IMR-90 (cell line): ENCODE measurements at regions not wholly inside any gene's neighbourhood (a gene's known extent, or its start where the extent isn't known, plus 50 kb on each side); places are given as distances from the start of the nearest gene placed in this dataset.

ENCODE experiments used
- ATAC-seq: fragments of 200-7000 bp; cut with Tn5 transposase; 2 replicates; pipeline ENCODE4 v1.9.1; 2020; ENCODE audit warnings: low read depth, mild to moderate bottlenecking, moderate library complexity
- BruUV-seq: library from RNA; stranded (reverse); fragments of 400-500 nt; replicated peaks from 2 replicates; lab custom pipeline; 2021; lab: Mats Ljungman, UMichigan
- CTCF ChIA-PET: fragments of 300-600 bp; formaldehyde crosslinking; extraction: SDS; loops from one replicate; lab custom pipeline; 2021; ENCODE audit warnings: antibody characterized with exemption; lab: Yijun Ruan, JAX
- POLR2A ChIA-PET: fragments of 300-600 bp; sonication (Branson Sonifier 250); formaldehyde crosslinking; loops from one replicate; lab custom pipeline; 2022; ENCODE audit warnings: antibody characterized with exemption; ENCODE audit not compliant: unreplicated experiment; lab: Charles Lee
- DNase-seq: peaks from one replicate; pipeline ENCODE4 v3.0.0; 2013
- H2AFZ ChIP-seq: replicated peaks from 2 replicates; pipeline ENCODE3; 2013; ENCODE audit warnings: low read length, mild to moderate bottlenecking; ENCODE audit not compliant: poor library complexity
- H2AK5ac ChIP-seq: 2 replicates; pipeline ENCODE4 v1.6.1; 2013; ENCODE audit warnings: low read depth, low read length, inconsistent platforms
- H2AK9ac ChIP-seq: replicated peaks from 2 replicates; pipeline ENCODE3; 2013; ENCODE audit warnings: mild to moderate bottlenecking, low read depth, low read length, moderate library complexity; ENCODE audit not compliant: poor library complexity
- H2BK120ac ChIP-seq: 2 replicates; pipeline ENCODE4 v1.6.1; 2013; ENCODE audit warnings: low read depth, low read length, inconsistent platforms
- H2BK15ac ChIP-seq: 3 replicates; pipeline ENCODE4 v1.6.1; 2013; ENCODE audit warnings: low read depth, low read length, inconsistent platforms
- H2BK20ac ChIP-seq: 2 replicates; pipeline ENCODE4 v1.6.1; 2013; ENCODE audit warnings: low read depth, mild to moderate bottlenecking, inconsistent platforms, low read length, moderate library complexity
- H2BK5ac ChIP-seq: 2 replicates; pipeline ENCODE4 v1.6.1; 2013; ENCODE audit warnings: mild to moderate bottlenecking, low read depth, low read length, inconsistent platforms; ENCODE audit not compliant: poor library complexity, severe bottlenecking
- H3K14ac ChIP-seq: replicated peaks from 2 replicates; pipeline ENCODE4 v1.6.1; 2013; ENCODE audit warnings: low read depth, low read length, inconsistent platforms
- H3K18ac ChIP-seq: 2 replicates; pipeline ENCODE4 v1.6.1; 2013; ENCODE audit warnings: low read depth, low read length, control low read depth
- H3K23ac ChIP-seq: 2 replicates; pipeline ENCODE4 v1.6.1; 2013; ENCODE audit warnings: low read depth, low read length, inconsistent platforms
- H3K27ac ChIP-seq: 2 replicates; pipeline ENCODE4 v1.5.1; 2013; ENCODE audit warnings: mild to moderate bottlenecking, control low read depth, low read length; ENCODE audit not compliant: insufficient read depth
- H3K27me3 ChIP-seq: 2 replicates; pipeline ENCODE4 v1.6.1; 2013; ENCODE audit warnings: low read length; ENCODE audit not compliant: control insufficient read depth, insufficient read depth
- H3K36me3 ChIP-seq: 2 replicates; pipeline ENCODE4 v1.6.1; 2013; ENCODE audit warnings: low read length, mixed read lengths; ENCODE audit not compliant: control insufficient read depth, insufficient read depth
- H3K4ac ChIP-seq: 2 replicates; pipeline ENCODE4 v1.6.1; 2013; ENCODE audit warnings: low read depth, low read length, inconsistent platforms
- H3K4me1 ChIP-seq: 2 replicates; pipeline ENCODE4 v1.6.1; 2013; ENCODE audit warnings: low read length, mixed read lengths; ENCODE audit not compliant: control insufficient read depth, insufficient read depth
- H3K4me2 ChIP-seq: 2 replicates; pipeline ENCODE4 v1.6.1; 2013; ENCODE audit warnings: low read depth, mild to moderate bottlenecking, control low read depth, low read length, moderate library complexity
- H3K4me3 ChIP-seq: 2 replicates; pipeline ENCODE4 v1.5.1; 2013; ENCODE audit warnings: low read depth, mild to moderate bottlenecking, control low read depth, low read length, moderate library complexity; ENCODE audit not compliant: insufficient read depth
- H3K56ac ChIP-seq: 2 replicates; pipeline ENCODE4 v1.6.1; 2013; ENCODE audit warnings: low read length, inconsistent platforms; ENCODE audit not compliant: insufficient read depth; ENCODE audit errors: extremely low read depth
- H3K79me1 ChIP-seq, 2 experiments: 2 replicates each; pipeline ENCODE4 v1.6.1; 2013; ENCODE audit warnings: low read length in 2 of 2, inconsistent platforms in 1 of 2, low read depth in 1 of 2
- H3K9ac ChIP-seq: 2 replicates; pipeline ENCODE4 v1.6.1; 2013; ENCODE audit warnings: low read depth, low read length, control low read depth
- H3K9me1 ChIP-seq: 2 replicates; pipeline ENCODE4 v1.6.1; 2013; ENCODE audit warnings: low read length, inconsistent platforms; ENCODE audit not compliant: insufficient read depth
- H3K9me3 ChIP-seq: 2 replicates; pipeline ENCODE4 v1.6.1; 2013; ENCODE audit warnings: low read length; ENCODE audit not compliant: control insufficient read depth, insufficient read depth
- H4K20me1 ChIP-seq: 2 replicates; pipeline ENCODE4 v1.6.1; 2013; ENCODE audit warnings: low read length, inconsistent platforms; ENCODE audit not compliant: insufficient read depth
- H4K5ac ChIP-seq: 2 replicates; pipeline ENCODE4 v1.6.1; 2013; ENCODE audit warnings: mild to moderate bottlenecking, low read depth, low read length, control low read depth
- H4K8ac ChIP-seq, 2 experiments: 2 replicates each; pipeline ENCODE4 v1.6.1; 2013; ENCODE audit warnings: low read depth in 2 of 2, low read length in 2 of 2, control low read depth in 1 of 2, inconsistent platforms in 1 of 2
- H4K91ac ChIP-seq: 2 replicates; pipeline ENCODE4 v1.6.1; 2013; ENCODE audit warnings: low read depth, low read length, inconsistent platforms; ENCODE audit not compliant: insufficient read depth
- MAFK ChIP-seq: IDR thresholded peaks from 2 replicates; pipeline ENCODE4 v1.6.1; 2012; ENCODE audit warnings: low read depth, low read length, improper control_type of control experiment
- NFE2L2 ChIP-seq: fragments of 150-350 bp; IDR thresholded peaks from 2 replicates; pipeline ENCODE4 v1.6.1; 2016; ENCODE audit warnings: low read depth, mild to moderate bottlenecking, low read length
- RAD21 ChIP-seq: IDR thresholded peaks from 2 replicates; pipeline ENCODE4 v1.6.1; 2012; ENCODE audit warnings: low read length, improper control_type of control experiment
- RCOR1 ChIP-seq: IDR thresholded peaks from 2 replicates; pipeline ENCODE4 v1.6.1; 2012; ENCODE audit warnings: mild to moderate bottlenecking, low read length, improper control_type of control experiment; ENCODE audit not compliant: insufficient replicate concordance
- WGBS, 2 experiments: methylation state at CpG; one replicate each; pipeline versions ENCODE4 v1.1.5 to v1.1.7; 2013; ENCODE audit warnings: missing lambda C conversion rate in 2 of 2; ENCODE audit not compliant: insufficient read length in 1 of 2; ENCODE audit errors: extremely low coverage in 2 of 2; 5-methylcytosine and 5-hydroxymethylcytosine counted together
- dilution Hi-C: fragments of 300-500 bp; cut with HindIII; formaldehyde crosslinking; loops from one replicate; pipeline ENCODE4 v1.14.3; 2018; ENCODE audit warnings: low sequenced_read_pairs; ENCODE audit not compliant: unreplicated experiment
- in situ Hi-C: fragments of 300-500 bp; cut with MboI; formaldehyde crosslinking; loops from 3 replicates; pipeline ENCODE4 v1.14.3; 2019; ENCODE audit warnings: low sequenced_read_pairs, inconsistent platforms, mixed read lengths
- intact Hi-C: fragments of 100-400 bp; cut with micrococcal nuclease; formaldehyde crosslinking; loops from 2 replicates; pipeline ENCODE4 v1.10.0; 2022
- TF ChIP-seq, protein P1 (sequence below): fragments of 150-350 bp; IDR thresholded peaks from 2 replicates; pipeline ENCODE4 v1.6.1; 2017; ENCODE audit warnings: mild to moderate bottlenecking, antibody characterized with exemption, low read length, low read depth

DNA sequence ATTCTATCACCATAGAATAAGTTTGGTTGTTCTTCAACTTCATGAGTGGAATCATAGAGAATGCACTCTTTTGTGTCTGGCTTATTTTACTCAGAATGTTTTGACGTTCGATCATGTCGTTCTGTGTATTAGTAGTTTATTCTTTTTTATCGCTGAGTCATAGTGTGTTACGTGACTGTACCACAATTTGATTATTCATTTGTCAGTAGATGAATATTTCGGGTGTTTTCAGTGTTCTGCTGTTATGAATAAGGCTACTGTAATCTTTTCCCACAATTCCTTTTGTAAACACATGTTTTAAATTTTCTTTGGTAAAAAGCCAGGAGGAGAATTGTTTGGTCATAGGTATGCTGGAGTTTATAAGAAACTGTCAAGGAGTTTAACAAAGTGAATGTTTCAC, 279.9 kb upstream of the B3GAT1 start:
- Histone ChIP-seq H3K56ac (no peak overlapping the region), H3K27ac (no peak overlapping the region), H2AFZ (no peak overlapping the region), H3K36me3 (no peaks in the 10 kb centered on the region), H2AK5ac (no peak overlapping the region), H4K20me1 (no peaks in the 10 kb centered on the region), H2AK9ac (no peak overlapping the region), H3K4me3 (no peak overlapping the region), H2BK15ac (no peak overlapping the region), H3K23ac (no peak overlapping the region), H4K8ac (no peak overlapping the region), H2BK20ac (no peak overlapping the region), H2BK5ac (no peak overlapping the region), H3K4me2 (no peak overlapping the region), H4K91ac (no peak overlapping the region), H3K27me3 (no peaks in the 10 kb centered on the region), H3K18ac (no peak overlapping the region), H3K9me1 (no peaks in the 10 kb centered on the region), H3K4ac (no peak overlapping the region), H3K14ac (no peak overlapping the region), H2BK120ac (no peak overlapping the region), H3K9ac (no peak overlapping the region), H3K4me1 (no peaks in the 10 kb centered on the region), H3K9me3 (peaks cover 9% of the 10 kb centered on the region), H3K79me1 (no peaks in the 10 kb centered on the region), H4K5ac (no peak overlapping the region)
- intact Hi-C loops = no loop called here
- TF ChIP-seq RAD21 (no peak), NFE2L2 (peak; percentile 92), MAFK (peak; percentile 46; the same call in 1 of the 2 replicates), RCOR1 (no peak)
- TF ChIP-seq, protein P1, sequence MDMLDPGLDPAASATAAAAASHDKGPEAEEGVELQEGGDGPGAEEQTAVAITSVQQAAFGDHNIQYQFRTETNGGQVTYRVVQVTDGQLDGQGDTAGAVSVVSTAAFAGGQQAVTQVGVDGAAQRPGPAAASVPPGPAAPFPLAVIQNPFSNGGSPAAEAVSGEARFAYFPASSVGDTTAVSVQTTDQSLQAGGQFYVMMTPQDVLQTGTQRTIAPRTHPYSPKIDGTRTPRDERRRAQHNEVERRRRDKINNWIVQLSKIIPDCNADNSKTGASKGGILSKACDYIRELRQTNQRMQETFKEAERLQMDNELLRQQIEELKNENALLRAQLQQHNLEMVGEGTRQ = no peak
- dilution Hi-C loops = no loop called here
- peak; percentile 68 for DNase-seq
- in situ Hi-C loops = no loop called here
- ChIA-PET CTCF (no interaction called here), POLR2A (no interaction called here)
- peak; percentile 72 for ATAC-seq
- no CpG with 5 or more reads among the region's 6 CpGs for WGBS, 2 experiments
- BruUV-seq = no TSS peak
